Naive thymus-derived CD4-positive, alpha-beta T cell (primary cell): ENCODE measurements at regions not wholly inside any gene's neighbourhood (a gene's known extent, or its start where the extent isn't known, plus 50 kb on each side); places are given as distances from the start of the nearest gene placed in this dataset.
A peak's percentile ranks its signal among the peaks of the same experiment; 100 is the strongest.

Experiments
- ATAC-seq: fragments of 150-1000 bp; cut with Tn5 transposase; 2 replicates; pipeline ENCODE4 v1.10.0; 2021; ENCODE audit warnings: mild to moderate bottlenecking, moderate library complexity
- CTCF ChIA-PET: fragments of 350-600 bp; sonication (Branson Sonifier 250); formaldehyde crosslinking; loops from one replicate; lab custom pipeline; 2021; ENCODE audit warnings: antibody characterized with exemption; lab: Charles Lee
- POLR2A ChIA-PET: fragments of 350-600 bp; sonication (Branson Sonifier 250); formaldehyde crosslinking; loops from one replicate; lab custom pipeline; 2021; ENCODE audit warnings: antibody characterized with exemption, inconsistent platforms; lab: Charles Lee
- DNase-seq, 9 donors: peaks; one replicate each; pipeline versions ENCODE4 v3.0.0 to v3.0.0-alpha.2; 2020 to 2022; ENCODE audit warnings: mixed read lengths in 1 of 9
- H3K27ac ChIP-seq: one replicate; pipeline ENCODE4 v1.7.0; 2013; ENCODE audit warnings: mild to moderate bottlenecking, low read depth, low read length, moderate library complexity
- H3K27me3 ChIP-seq, 2 donors: one replicate each; pipeline ENCODE4 v1.7.0; 2013; ENCODE audit warnings: low read length in 2 of 2, mild to moderate bottlenecking in 2 of 2, moderate library complexity in 2 of 2; ENCODE audit not compliant: control insufficient read depth in 2 of 2, insufficient read depth in 2 of 2
- H3K36me3 ChIP-seq, 3 experiments: 1 replicate in 2 of 3; 2 replicates in 1 of 3; pipeline ENCODE4 v1.7.0; 2013; ENCODE audit warnings: low read length in 3 of 3, mild to moderate bottlenecking in 3 of 3, moderate library complexity in 1 of 3; ENCODE audit not compliant: insufficient read depth in 3 of 3, control insufficient read depth in 2 of 3
- H3K4me1 ChIP-seq, 2 donors: one replicate each; pipeline ENCODE4 v1.7.0; 2013; ENCODE audit warnings: low read length in 2 of 2, mild to moderate bottlenecking in 2 of 2, moderate library complexity in 1 of 2; ENCODE audit not compliant: control insufficient read depth in 2 of 2, insufficient read depth in 2 of 2
- H3K4me3 ChIP-seq: 2 replicates; pipeline ENCODE4 v1.7.0; 2013; ENCODE audit warnings: mild to moderate bottlenecking, low read length
- H3K9me3 ChIP-seq, 3 experiments: 1 replicate in 2 of 3; 2 replicates in 1 of 3; pipeline ENCODE4 v1.7.0; 2013; ENCODE audit warnings: low read length in 3 of 3; ENCODE audit not compliant: control insufficient read depth in 2 of 3
- H3K27ac Mint-ChIP-seq, 9 donors: one replicate each; pipeline ENCODE4 v1.8.0; 2020 to 2022; ENCODE audit warnings: mixed read lengths in 9 of 9, mild to moderate bottlenecking in 8 of 9, moderate library complexity in 5 of 9, inconsistent platforms in 2 of 9
- H3K27me3 Mint-ChIP-seq, 5 donors: one replicate each; pipeline ENCODE4 v1.8.0; 2021 to 2022; ENCODE audit warnings: mixed read lengths in 5 of 5, mild to moderate bottlenecking in 1 of 5
- H3K36me3 Mint-ChIP-seq, 5 donors: one replicate each; pipeline ENCODE4 v1.8.0; 2020 to 2022; ENCODE audit warnings: mixed read lengths in 5 of 5, mild to moderate bottlenecking in 3 of 5, inconsistent platforms in 1 of 5
- H3K4me1 Mint-ChIP-seq, 7 donors: one replicate each; pipeline ENCODE4 v1.8.0; 2020 to 2022; ENCODE audit warnings: mixed read lengths in 7 of 7, mild to moderate bottlenecking in 3 of 7, inconsistent platforms in 1 of 7
- H3K4me3 Mint-ChIP-seq, 10 donors: one replicate each; pipeline ENCODE4 v1.8.0; 2020 to 2022; ENCODE audit warnings: mild to moderate bottlenecking in 10 of 10, mixed read lengths in 10 of 10, moderate library complexity in 6 of 10, inconsistent platforms in 2 of 10
- H3K9me3 Mint-ChIP-seq, 11 donors: one replicate each; pipeline ENCODE4 v1.8.0; 2020 to 2022; ENCODE audit warnings: mixed read lengths in 11 of 11, mild to moderate bottlenecking in 4 of 11, inconsistent platforms in 1 of 11, moderate library complexity in 1 of 11
- intact Hi-C, 2 donors: fragments of 100-400 bp; cut with micrococcal nuclease; formaldehyde crosslinking; loops; one replicate each; pipeline ENCODE4 v1.15.1; 2023

DNA sequence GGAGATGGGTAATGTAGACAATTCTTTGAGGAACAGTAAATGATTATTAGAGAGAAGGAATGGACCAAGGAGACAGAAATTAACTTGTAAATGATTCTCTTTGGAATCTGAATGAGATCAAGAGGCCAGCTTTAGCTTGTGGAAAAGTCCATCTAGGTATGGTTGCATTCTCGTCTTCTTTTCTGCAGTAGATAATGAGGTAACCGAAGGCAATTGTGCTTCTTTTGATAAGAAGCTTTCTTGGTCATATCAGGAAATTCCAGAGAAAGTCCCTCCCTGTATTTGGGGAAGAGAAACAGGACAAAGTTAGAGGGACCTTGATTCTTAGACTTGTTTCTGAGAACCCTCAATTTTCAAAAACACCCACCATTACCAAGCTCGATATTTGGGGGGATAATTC lies 109.1 kb upstream of the PRSS16 start:
- ChIA-PET CTCF (interaction anchor here (1.0 to 1.6 kb wide), 4 partner anchors 9 to 700 kb away, joined by 3 to 6 read pairs (median 4); a partner anchor contains a TSS), POLR2A (interaction anchor here (0.6 to 4.3 kb wide), 26 partner anchors 8 to 1728 kb away, joined by 3 to 36 read pairs (median 7); partner anchors contain the start of gene ZNF184)
- Mint-ChIP-seq H3K27ac (peak overlapping the region; percentile 97 to 99 (median 98)), H3K4me3 (peak overlapping the region; percentile 90 to 99 (median 98)), H3K27me3 (no peaks in the 10 kb centered on the region), H3K36me3 (peaks cover 0 to 7% (median 2%) of the 10 kb centered on the region in 5 donors), H3K4me1 (peaks cover 32 to 78% (median 59%) of the 10 kb centered on the region in 7 donors), H3K9me3 (no peaks in the 10 kb centered on the region)
- Histone ChIP-seq H3K36me3 (no peaks in the 10 kb centered on the region), H3K27ac (peak overlapping the region; percentile 86), H3K4me1 (peaks cover 21 to 30% of the 10 kb centered on the region in 2 donors), H3K9me3 (no peaks in the 10 kb centered on the region), H3K27me3 (no peaks in the 10 kb centered on the region), H3K4me3 (peak overlapping the region; percentile 74)
- intact Hi-C loops, result loop anchor here in 1 of 2 donors (10.0 kb wide), 1 partner anchor 1726 kb away; no protein-coding TSS in a partner anchor
- ATAC-seq (no peak), DNase-seq (no peak)

DNA sequence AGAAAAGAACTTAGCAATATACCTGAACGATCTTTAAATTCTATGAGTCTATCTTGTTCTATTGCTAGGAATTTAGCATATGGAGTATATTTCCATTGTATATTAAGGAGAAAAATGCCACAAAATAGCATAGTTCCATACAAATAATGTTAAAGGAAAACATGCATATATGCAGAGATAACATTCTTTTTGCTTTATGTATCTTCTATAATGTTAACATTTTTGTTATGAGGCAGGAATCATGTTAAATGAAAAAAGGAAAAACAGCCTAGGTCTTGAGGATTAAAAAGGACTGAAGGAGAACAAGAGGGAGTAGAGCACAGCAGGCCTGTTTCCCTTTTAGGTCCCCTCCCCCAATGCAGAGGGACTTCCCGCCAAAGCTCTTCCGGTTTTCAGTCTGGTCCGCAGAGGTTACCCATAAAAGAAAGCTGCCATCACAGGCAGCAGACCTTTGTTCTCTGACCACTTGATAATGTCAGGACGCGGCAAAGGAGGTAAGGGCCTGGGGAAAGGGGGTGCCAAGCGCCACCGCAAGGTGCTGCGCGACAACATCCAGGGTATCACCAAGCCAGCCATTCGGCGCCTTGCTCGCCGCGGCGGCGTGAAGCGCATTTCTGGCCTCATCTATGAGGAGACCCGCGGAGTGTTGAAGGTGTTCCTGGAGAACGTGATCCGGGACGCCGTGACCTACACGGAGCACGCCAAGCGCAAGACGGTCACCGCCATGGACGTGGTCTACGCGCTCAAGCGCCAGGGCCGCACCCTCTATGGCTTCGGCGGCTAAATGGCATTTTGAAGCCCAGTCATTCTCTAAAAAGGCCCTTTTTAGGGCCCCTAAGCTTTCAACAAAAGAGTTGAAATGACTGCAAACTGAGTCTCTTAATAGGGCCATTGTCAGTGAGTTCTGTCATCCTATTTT lies 108.4 kb upstream of the PRSS16 start:
- Histone ChIP-seq H3K36me3 (no peaks in the 10 kb centered on the region), H3K9me3 (no peaks in the 10 kb centered on the region), H3K4me3 (peak overlapping the region; percentile 74), H3K27ac (peak overlapping the region; percentile 86), H3K4me1 (peaks cover 19 to 26% of the 10 kb centered on the region in 2 donors), H3K27me3 (no peaks in the 10 kb centered on the region)
- DNase-seq (peak; percentile 39 to 78 (median 67)), ATAC-seq (peak; percentile 90)
- ChIA-PET CTCF (interaction anchor here (0.6 to 1.6 kb wide), 5 partner anchors 8 to 1724 kb away, joined by 3 to 6 read pairs (median 3); a partner anchor contains a TSS), POLR2A (interaction anchor here (0.6 to 4.3 kb wide), 35 partner anchors 8 to 1727 kb away, joined by 3 to 36 read pairs (median 5); partner anchors contain the start of gene ZNF184)
- H3K27me3 Mint-ChIP-seq, result no peaks in the 10 kb centered on the region
- no peaks in the 10 kb centered on the region for H3K9me3 Mint-ChIP-seq
- intact Hi-C loops, result loop anchor here (1.0 to 10.0 kb wide), 2 partner anchors 8 to 1726 kb away; a partner anchor contains a TSS
- peaks cover 0 to 8% (median 3%) of the 10 kb centered on the region in 5 donors for H3K36me3 Mint-ChIP-seq
- H3K4me1 Mint-ChIP-seq, result peaks cover 29 to 80% (median 60%) of the 10 kb centered on the region in 7 donors
- H3K4me3 Mint-ChIP-seq, result peak overlapping the region; percentile 90 to 99 (median 98)
- peak overlapping the region; percentile 97 to 99 (median 98) for H3K27ac Mint-ChIP-seq

DNA sequence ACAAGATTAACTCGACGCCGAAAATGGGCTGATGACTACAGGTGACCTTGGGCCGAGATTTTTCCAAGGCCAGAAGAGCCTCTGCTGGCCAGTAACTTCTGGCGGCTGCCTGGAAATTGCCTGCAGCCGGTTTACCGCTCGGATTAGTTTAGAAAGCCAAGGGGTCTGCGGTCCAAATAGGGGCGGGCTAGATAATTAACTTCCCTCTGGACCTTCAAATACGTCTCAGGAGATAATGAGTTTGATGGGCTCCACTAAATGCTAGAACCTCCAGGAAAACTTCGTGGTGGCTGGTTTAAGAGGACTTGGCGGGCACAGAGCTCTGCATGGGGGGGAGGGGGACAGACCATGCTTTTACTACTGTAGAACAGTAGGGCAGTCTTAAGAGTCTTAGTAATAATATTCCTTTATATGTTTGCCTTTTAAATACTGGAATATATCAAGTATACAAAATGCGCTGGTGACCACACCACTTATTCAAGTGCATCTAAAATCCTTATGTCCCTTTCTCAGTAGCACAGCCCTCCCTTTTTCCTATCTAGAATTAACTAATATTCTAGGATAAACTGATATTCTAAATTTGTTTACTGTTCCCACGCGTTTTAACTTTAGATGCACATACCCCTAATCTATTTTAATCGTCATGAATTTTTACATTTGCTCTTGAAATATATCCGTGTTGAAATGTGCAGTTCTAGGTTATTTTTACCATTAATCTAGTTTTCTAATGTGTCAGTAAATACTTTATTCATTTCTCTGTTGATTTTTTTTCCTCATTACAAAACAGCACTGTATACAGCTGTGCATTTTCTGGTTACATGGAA lies 107.5 kb upstream of the PRSS16 start:
- H3K27me3 Mint-ChIP-seq, result no peaks in the 10 kb centered on the region

DNA sequence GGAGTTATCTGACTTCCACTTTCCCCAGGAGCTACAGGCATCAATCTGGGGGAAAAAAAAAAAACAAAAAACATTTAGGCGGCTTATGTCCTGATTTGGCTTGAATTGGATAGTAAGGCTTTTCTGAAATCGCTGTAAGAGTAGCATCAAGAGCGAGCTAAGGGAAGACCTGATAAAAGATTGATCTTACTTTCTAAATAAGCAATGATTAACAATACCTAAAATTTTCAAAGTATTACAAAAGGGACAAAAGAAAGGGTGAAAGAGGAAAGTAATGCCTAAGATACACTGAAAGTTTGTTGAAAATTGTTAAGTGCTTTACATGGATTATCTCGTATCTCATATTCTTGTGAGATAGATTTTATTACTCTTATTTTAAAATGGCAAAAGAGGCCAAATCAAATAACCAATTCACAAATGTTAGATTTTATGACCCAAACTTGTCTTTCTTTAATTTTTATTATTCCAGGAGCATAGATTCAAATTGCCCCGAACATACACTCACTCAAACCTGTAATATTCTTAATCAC lies 106.4 kb upstream of the PRSS16 start:
- no peaks in the 10 kb centered on the region for H3K27me3 Mint-ChIP-seq
- no peak overlapping the region for H3K27ac ChIP-seq
- H3K4me1 ChIP-seq, result peaks cover 12 to 29% of the 10 kb centered on the region in 2 donors
- no peak for DNase-seq
- peaks cover 0 to 8% (median 3%) of the 10 kb centered on the region in 5 donors for H3K36me3 Mint-ChIP-seq
- intact Hi-C loops, result loop anchor here in 1 of 2 donors (1.0 kb wide), 1 partner anchor 8 kb away; a partner anchor contains a TSS
- peaks cover 29 to 68% (median 55%) of the 10 kb centered on the region in 7 donors for H3K4me1 Mint-ChIP-seq
- H3K4me3 ChIP-seq, result no peak overlapping the region
- no peak for ATAC-seq
- no peaks in the 10 kb centered on the region for H3K9me3 ChIP-seq
- CTCF ChIA-PET, result no interaction called here
- no peaks in the 10 kb centered on the region for H3K27me3 ChIP-seq
- POLR2A ChIA-PET, result interaction anchor here (0.8 to 1.2 kb wide), 2 partner anchors 14 to 753 kb away, joined by 5 to 6 read pairs; no protein-coding TSS in a partner anchor
- H3K9me3 Mint-ChIP-seq, result no peaks in the 10 kb centered on the region
- H3K4me3 Mint-ChIP-seq, result peak overlapping the region; percentile 38 to 93 (median 74)
- H3K36me3 ChIP-seq, result peaks cover 0 to 3% (median 0%) of the 10 kb centered on the region in 3 experiments
- peak overlapping the region; percentile 2 to 98 (median 69) for H3K27ac Mint-ChIP-seq

More for the DNA sequence above, 107.5 kb upstream of the PRSS16 start:
- DNase-seq (no peak), ATAC-seq (no peak)
- H3K9me3 ChIP-seq, result no peaks in the 10 kb centered on the region
- ChIA-PET POLR2A (interaction anchor here (0.6 to 4.3 kb wide), 27 partner anchors 9 to 1114 kb away, joined by 3 to 21 read pairs (median 6); a partner anchor contains a TSS), CTCF (interaction anchor here (1.0 to 1.4 kb wide), 2 partner anchors 13 to 697 kb away, joined by 3 to 4 read pairs; no protein-coding TSS in a partner anchor)
- no peaks in the 10 kb centered on the region for H3K36me3 ChIP-seq
- H3K4me3 Mint-ChIP-seq, result peak overlapping the region; percentile 90 to 99 (median 98)
- H3K27ac Mint-ChIP-seq, result peak overlapping the region; percentile 97 to 99 (median 98)
- H3K27ac ChIP-seq, result peak overlapping the region; percentile 86
- peaks cover 0 to 8% (median 3%) of the 10 kb centered on the region in 5 donors for H3K36me3 Mint-ChIP-seq
- H3K4me1 Mint-ChIP-seq, result peaks cover 29 to 78% (median 61%) of the 10 kb centered on the region in 7 donors
- peak overlapping the region; percentile 74 for H3K4me3 ChIP-seq
- peaks cover 12 to 27% of the 10 kb centered on the region in 2 donors for H3K4me1 ChIP-seq
- intact Hi-C loops, result loop anchor here (1.0 to 10.0 kb wide), 2 partner anchors 7 to 1725 kb away; a partner anchor contains a TSS
- no peaks in the 10 kb centered on the region for H3K9me3 Mint-ChIP-seq
- no peaks in the 10 kb centered on the region for H3K27me3 ChIP-seq

DNA sequence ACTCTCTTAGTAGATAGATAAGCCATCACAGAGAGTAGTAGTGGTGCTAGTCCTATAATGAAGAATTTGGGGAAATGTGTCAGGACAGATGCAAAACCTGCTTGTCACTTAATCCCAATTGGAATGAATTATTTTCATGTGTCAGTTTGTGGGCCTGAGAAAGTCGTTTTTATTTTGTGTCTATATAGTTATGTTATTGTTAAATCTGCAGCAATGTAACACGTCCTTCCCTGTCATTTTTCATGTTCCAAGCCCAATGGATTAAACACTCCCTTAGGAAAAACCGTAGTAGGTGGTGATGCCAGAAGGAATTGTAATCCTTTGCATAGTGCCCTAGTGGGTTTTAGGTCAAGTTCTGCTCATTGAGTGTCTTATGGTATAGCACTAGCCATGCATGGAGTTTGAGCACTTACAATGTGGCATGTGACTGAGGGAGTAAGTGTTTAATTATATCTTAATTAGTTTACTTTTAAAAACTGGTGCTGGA lies 105.9 kb upstream of the PRSS16 start:
- H3K4me1 Mint-ChIP-seq, result peaks cover 29 to 64% (median 52%) of the 10 kb centered on the region in 7 donors
- Histone ChIP-seq H3K9me3 (no peaks in the 10 kb centered on the region), H3K27me3 (no peaks in the 10 kb centered on the region), H3K36me3 (peaks cover 0 to 3% (median 0%) of the 10 kb centered on the region in 3 experiments), H3K4me1 (peaks cover 12 to 29% of the 10 kb centered on the region in 2 donors), H3K4me3 (no peak overlapping the region), H3K27ac (no peak overlapping the region)
- H3K4me3 Mint-ChIP-seq, result peak overlapping the region; percentile 1 to 93 (median 54)
- ATAC-seq, result no peak
- DNase-seq, result no peak
- no peaks in the 10 kb centered on the region for H3K9me3 Mint-ChIP-seq
- no peaks in the 10 kb centered on the region for H3K27me3 Mint-ChIP-seq
- ChIA-PET POLR2A (interaction anchor here (2.1 to 23.3 kb wide), 2 partner anchors 11 to 1086 kb away, joined by 9 to 795 read pairs; a partner anchor contains a TSS), CTCF (no interaction called here)
- H3K27ac Mint-ChIP-seq, result peak overlapping the region in 8 of 9 donors; percentile 5 to 98 (median 54)
- intact Hi-C loops, result loop anchor here in 1 of 2 donors (1.0 kb wide), 1 partner anchor 8 kb away; a partner anchor contains a TSS
- peaks cover 0 to 8% (median 3%) of the 10 kb centered on the region in 5 donors for H3K36me3 Mint-ChIP-seq
